Stimulated activated CD8-positive, alpha-beta memory T cell treated with anti-CD3 and anti-CD28 coated beads, Interleukin-4, amount 100 ng/mL, for 48 hours (primary cell): ENCODE measurements at regions not wholly inside any gene's neighbourhood (a gene's known extent, or its start where the extent isn't known, plus 50 kb on each side); places are given as distances from the start of the nearest gene placed in this dataset.

ENCODE experiments used
- DNase-seq: peaks from one replicate; pipeline ENCODE4 v3.0.0-alpha.2; 2020

GRCh38 chr5:167725741-167726140, 565.7 kb upstream of the WWC1 start:
- no peak for DNase-seq

GRCh38 chr5:167726642-167727041, 564.8 kb upstream of the WWC1 start:
- no peak for DNase-seq

GRCh38 chr5:167730121-167730520, 561.3 kb upstream of the WWC1 start:
- DNase-seq = no peak

GRCh38 chr5:167730656-167731055, 560.8 kb upstream of the WWC1 start:
- DNase-seq = no peak

GRCh38 chr5:167731951-167732350, 559.5 kb upstream of the WWC1 start:
- DNase-seq = no peak

GRCh38 chr5:167732499-167732898, 558.9 kb upstream of the WWC1 start:
- no peak for DNase-seq

- no peak for DNase-seq
These were observed 554.5 kb upstream of the WWC1 start for GRCh38 chr5:167736992-167737391.

GRCh38 chr5:167743695-167744464, 547.6 kb upstream of the WWC1 start:
- DNase-seq = no peak

GRCh38 chr5:167745868-167746267, 545.6 kb upstream of the WWC1 start:
- DNase-seq = no peak

GRCh38 chr5:167750586-167750985, 540.9 kb upstream of the WWC1 start:
- no peak for DNase-seq

GRCh38 chr5:167752936-167753335, 538.5 kb upstream of the WWC1 start:
- no peak for DNase-seq

- DNase-seq = no peak
These were observed 537.5 kb upstream of the WWC1 start for GRCh38 chr5:167753725-167754490.

- no peak for DNase-seq
These were observed 536.9 kb upstream of the WWC1 start for GRCh38 chr5:167754501-167755021.

- no peak for DNase-seq
These were observed 536.0 kb upstream of the WWC1 start for GRCh38 chr5:167755420-167755819.

- DNase-seq = no peak
These were observed 532.2 kb upstream of the WWC1 start for GRCh38 chr5:167759057-167759821.

GRCh38 chr5:167763772-167764171, 527.7 kb upstream of the WWC1 start:
- DNase-seq = no peak

- DNase-seq = no peak
These were observed 526.7 kb upstream of the WWC1 start for GRCh38 chr5:167764641-167765289.

GRCh38 chr5:167765352-167765751, 526.1 kb upstream of the WWC1 start:
- no peak for DNase-seq

- DNase-seq = no peak
These were observed 524.5 kb upstream of the WWC1 start for GRCh38 chr5:167766957-167767356.

GRCh38 chr5:167767795-167768194, 523.6 kb upstream of the WWC1 start:
- DNase-seq = no peak

- no peak for DNase-seq
These were observed 521.5 kb upstream of the WWC1 start for GRCh38 chr5:167769846-167770413.

GRCh38 chr5:167770461-167770860, 521.0 kb upstream of the WWC1 start:
- DNase-seq = no peak
